Astrocyte of the cerebellum (primary cell): ENCODE measurements at regions not wholly inside any gene's neighbourhood (a gene's known extent, or its start where the extent isn't known, plus 50 kb on each side); places are given as distances from the start of the nearest gene placed in this dataset.
A peak's percentile ranks its signal among the peaks of the same experiment; 100 is the strongest.

Experiments
- DNase-seq: peaks from one replicate; pipeline ENCODE4 v3.0.0-alpha.2; 2011; ENCODE audit warnings: low read depth
- H3K4me3 ChIP-seq: 2 replicates; pipeline ENCODE4 v1.5.1; 2011; ENCODE audit warnings: mild to moderate bottlenecking, low read depth, low read length, moderate library complexity
- in situ Hi-C: cut with HindIII; loops from 2 replicates; pipeline ENCODE4 v1.10.0; 2017; ENCODE audit warnings: low sequenced_read_pairs
- TF ChIP-seq, protein P1 (sequence below): IDR thresholded peaks from 2 replicates; pipeline ENCODE4 v1.5.1; 2012; ENCODE audit warnings: low read length, low read depth, moderate library complexity, mild to moderate bottlenecking; ENCODE audit errors: missing control alignments

DNA sequence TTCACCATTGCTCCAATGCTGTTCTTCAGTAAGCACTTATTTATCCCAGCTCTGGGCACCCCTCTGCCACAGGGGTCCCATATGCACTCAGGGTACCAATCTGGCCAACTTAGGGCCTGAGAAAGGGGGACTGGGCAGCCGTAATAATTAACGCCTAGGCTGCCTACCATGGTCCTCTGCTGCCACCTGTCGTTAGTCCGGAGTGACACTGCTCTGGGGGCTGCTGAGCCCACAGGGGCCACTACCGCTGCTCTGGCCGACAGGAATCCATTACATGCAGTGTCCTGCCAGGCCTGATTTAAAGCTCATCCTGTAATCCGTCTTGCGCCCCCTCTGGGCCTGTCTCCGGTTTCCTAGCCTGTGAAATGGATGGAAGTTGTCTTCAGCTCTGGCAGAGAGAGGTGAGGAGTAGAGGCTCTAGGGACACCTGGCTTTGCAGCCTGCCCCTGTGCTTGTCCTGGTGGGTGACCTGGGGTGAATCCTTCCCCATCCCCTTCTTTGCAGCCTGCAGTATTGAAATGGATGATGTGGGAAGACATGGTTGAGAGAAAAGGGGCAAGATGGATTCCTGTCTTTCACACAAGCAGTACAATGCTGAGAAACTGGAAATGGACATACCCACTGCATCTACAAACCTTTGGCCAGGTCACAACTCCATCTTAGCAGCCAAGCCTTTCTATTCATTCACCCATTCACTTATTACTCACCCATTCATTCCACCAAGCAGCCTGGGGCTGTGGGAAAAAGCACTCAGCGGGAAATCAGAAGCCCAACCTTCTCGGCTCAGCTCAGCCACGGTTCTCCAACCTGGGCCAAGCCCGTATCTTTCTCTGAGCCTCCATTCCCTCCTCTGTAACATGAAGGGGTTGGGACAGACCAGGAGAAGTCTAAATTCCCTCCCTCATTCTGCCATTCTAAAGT is 116.3 kb upstream of the NALF2 start:
- no peak overlapping the region for H3K4me3 ChIP-seq
- DNase-seq, result peak; percentile 8
- TF ChIP-seq, protein P1, sequence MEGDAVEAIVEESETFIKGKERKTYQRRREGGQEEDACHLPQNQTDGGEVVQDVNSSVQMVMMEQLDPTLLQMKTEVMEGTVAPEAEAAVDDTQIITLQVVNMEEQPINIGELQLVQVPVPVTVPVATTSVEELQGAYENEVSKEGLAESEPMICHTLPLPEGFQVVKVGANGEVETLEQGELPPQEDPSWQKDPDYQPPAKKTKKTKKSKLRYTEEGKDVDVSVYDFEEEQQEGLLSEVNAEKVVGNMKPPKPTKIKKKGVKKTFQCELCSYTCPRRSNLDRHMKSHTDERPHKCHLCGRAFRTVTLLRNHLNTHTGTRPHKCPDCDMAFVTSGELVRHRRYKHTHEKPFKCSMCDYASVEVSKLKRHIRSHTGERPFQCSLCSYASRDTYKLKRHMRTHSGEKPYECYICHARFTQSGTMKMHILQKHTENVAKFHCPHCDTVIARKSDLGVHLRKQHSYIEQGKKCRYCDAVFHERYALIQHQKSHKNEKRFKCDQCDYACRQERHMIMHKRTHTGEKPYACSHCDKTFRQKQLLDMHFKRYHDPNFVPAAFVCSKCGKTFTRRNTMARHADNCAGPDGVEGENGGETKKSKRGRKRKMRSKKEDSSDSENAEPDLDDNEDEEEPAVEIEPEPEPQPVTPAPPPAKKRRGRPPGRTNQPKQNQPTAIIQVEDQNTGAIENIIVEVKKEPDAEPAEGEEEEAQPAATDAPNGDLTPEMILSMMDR, result peak; percentile 60
- in situ Hi-C loops, result no loop called here

- DNase-seq, result no peak
- in situ Hi-C loops, result no loop called here
- TF ChIP-seq, protein P1, result no peak
- no peak overlapping the region for H3K4me3 ChIP-seq
Observed at GRCh38 chrX:69386681-69387080, 117.4 kb upstream of the NALF2 start.

GRCh38 chrX:69379412-69379811 is 124.7 kb upstream of the NALF2 start:
- in situ Hi-C loops, result no loop called here
- H3K4me3 ChIP-seq, result no peak overlapping the region
- no peak for DNase-seq
- TF ChIP-seq, protein P1, result no peak

DNA sequence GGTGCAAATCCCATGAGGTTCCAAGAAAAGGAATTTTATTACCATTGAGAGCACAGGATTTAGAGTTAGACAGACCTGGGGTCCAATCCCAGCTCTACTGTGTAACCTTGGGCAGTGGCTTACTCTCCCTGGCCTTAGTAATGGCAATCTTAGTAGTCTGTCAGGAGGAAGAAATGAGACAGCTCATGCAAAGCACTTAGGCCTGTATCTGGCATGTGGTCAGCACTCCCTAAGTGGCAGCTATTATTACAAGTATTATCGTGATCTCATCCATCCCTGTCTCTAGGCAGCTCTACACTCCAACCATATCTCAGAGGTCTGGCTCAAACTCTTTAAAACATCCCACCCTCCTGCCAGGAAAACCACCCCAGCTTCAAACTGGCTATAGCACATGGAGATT is 129.6 kb upstream of the NALF2 start:
- in situ Hi-C loops, result no loop called here
- TF ChIP-seq, protein P1, result no peak
- no peak overlapping the region for H3K4me3 ChIP-seq
- DNase-seq, result no peak

DNA sequence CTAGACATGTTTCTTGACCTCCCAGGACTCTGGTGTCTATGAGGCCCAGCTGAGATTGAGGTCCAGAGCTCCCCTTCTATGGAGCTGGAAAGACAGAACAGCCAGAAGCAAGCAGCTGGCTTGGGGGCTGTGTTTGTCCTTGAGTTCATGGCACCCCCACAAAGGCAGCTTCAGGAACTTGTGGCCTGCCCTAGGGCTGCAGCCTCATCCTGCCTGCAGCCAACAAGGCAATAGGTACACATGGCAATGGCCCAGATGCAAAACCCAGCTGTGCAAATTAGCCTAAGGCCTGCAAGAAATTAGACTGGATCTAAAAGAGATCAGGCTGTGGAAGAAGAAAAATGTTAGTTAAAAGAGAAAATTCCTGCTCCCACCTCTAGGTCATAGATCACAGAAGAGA is 131.7 kb upstream of the NALF2 start:
- no peak for DNase-seq
- TF ChIP-seq, protein P1, result no peak
- H3K4me3 ChIP-seq, result no peak overlapping the region
- in situ Hi-C loops, result no loop called here

DNA sequence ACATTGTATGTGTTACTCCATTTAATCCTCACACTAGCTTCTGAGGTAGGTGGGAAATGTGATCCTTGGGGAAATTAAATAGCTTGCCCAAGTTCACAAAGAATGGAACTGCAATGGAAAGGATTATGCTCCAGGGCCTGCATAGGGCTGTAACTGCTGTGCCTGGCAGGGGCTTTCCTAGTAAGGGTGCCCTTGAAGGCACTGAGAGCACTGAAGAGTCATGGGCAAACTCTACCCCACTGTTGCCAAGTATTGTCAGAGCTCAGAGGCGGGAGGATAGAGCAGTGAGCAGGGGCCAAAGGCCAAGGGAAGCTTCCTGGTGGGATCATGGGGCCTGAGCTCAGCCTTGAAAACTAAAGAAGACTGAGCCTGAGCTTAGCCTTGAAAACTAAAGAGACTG is 133.0 kb upstream of the NALF2 start:
- DNase-seq, result no peak
- TF ChIP-seq, protein P1, result no peak
- in situ Hi-C loops, result no loop called here
- no peak overlapping the region for H3K4me3 ChIP-seq
